ENCODE measurements at regions not wholly inside any gene's neighbourhood (a gene's known extent, or its start where the extent isn't known, plus 50 kb on each side); places are given as distances from the start of the nearest gene placed in this dataset.

DNA sequence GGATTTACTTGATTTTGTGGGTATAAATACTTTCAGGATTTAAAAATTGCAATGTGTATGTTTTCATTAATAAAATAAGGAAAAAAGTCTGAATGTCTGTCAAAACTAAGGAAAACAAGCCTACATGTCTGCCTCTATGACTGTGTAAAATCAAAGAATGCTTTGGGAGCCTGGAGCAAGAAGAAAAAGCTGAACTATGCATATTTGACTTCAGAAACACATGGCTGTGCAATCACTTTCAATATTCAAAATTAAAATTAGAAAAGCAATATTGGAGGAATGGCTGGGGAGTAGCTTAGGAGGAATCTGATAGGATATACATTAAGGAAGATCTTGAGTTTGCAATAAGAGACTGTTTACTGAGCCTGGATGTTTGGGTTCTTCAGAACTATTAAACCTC, 147.1 kb downstream of the ADAM29 start:
- Histone ChIP-seq H3K27me3 (ENCODE audit: control insufficient read depth, insufficient read depth, low read length, poor library complexity, severe bottlenecking) (no peaks in the 10 kb centered on the region), H3K9ac (ENCODE audit: extremely low read depth, low read length, poor library complexity, severe bottlenecking) (no peak overlapping the region), H3K4me3 (ENCODE audit: low read length) (no peak overlapping the region), H3K4me1 (ENCODE audit: control insufficient read depth, insufficient read depth, low read length) (no peaks in the 10 kb centered on the region), H3K36me3 (ENCODE audit: control insufficient read depth, insufficient read depth, low read length) (no peaks in the 10 kb centered on the region), H3K9me3 (ENCODE audit: control insufficient read depth, low read length) (no peaks in the 10 kb centered on the region), H3K27ac (ENCODE audit: low read depth, low read length) (no peak overlapping the region)
- Mint-ChIP-seq H3K4me1 (no peaks in the 10 kb centered on the region), H3K27ac (no peak overlapping the region), H3K4me3 (no peak overlapping the region), H3K36me3 (ENCODE audit: low read depth) (no peaks in the 10 kb centered on the region), H3K9me3 (no peaks in the 10 kb centered on the region), H3K27me3 (ENCODE audit: insufficient read depth) (no peaks in the 10 kb centered on the region)
- TF ChIP-seq, protein P1, sequence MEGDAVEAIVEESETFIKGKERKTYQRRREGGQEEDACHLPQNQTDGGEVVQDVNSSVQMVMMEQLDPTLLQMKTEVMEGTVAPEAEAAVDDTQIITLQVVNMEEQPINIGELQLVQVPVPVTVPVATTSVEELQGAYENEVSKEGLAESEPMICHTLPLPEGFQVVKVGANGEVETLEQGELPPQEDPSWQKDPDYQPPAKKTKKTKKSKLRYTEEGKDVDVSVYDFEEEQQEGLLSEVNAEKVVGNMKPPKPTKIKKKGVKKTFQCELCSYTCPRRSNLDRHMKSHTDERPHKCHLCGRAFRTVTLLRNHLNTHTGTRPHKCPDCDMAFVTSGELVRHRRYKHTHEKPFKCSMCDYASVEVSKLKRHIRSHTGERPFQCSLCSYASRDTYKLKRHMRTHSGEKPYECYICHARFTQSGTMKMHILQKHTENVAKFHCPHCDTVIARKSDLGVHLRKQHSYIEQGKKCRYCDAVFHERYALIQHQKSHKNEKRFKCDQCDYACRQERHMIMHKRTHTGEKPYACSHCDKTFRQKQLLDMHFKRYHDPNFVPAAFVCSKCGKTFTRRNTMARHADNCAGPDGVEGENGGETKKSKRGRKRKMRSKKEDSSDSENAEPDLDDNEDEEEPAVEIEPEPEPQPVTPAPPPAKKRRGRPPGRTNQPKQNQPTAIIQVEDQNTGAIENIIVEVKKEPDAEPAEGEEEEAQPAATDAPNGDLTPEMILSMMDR (conservative IDR thresholded peaks at IDR 0.05) = no peak
- DNase-seq = no peak

DNA sequence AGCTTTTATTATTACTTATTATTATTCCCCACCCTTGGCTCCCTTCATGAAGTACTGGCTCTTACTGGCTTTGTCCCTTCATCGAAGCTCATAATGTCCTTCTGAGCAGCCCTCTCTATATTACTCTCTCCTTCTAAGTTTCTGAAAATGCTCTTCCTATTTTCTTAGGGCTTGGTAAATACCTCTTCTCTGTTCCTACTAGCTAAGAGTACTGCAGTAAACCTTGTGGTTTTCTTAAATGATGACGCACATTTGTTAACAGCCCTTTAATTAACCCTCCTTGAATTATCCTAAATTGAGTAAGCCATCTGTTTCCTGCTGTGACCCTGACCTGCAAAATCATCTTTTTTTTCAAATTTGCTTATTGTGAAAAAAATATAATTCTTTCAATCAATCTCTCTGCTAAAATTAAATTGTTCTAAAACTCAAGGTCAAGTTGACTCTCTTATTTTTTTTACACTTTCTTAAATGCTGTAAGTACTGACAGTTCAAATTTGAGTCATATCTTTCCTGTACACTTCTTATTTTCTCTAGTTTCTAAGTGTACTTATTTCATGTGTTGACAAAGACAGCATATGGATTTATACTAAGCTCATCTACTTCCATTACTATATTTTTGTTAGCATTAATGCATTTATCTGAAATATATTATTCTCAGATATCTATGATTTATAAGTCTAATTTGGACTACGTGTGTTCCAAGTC, 148.9 kb downstream of the ADAM29 start:
- no peaks in the 10 kb centered on the region for H3K36me3 ChIP-seq (ENCODE audit: control insufficient read depth, insufficient read depth, low read length)
- H3K4me3 Mint-ChIP-seq = no peak overlapping the region

DNA sequence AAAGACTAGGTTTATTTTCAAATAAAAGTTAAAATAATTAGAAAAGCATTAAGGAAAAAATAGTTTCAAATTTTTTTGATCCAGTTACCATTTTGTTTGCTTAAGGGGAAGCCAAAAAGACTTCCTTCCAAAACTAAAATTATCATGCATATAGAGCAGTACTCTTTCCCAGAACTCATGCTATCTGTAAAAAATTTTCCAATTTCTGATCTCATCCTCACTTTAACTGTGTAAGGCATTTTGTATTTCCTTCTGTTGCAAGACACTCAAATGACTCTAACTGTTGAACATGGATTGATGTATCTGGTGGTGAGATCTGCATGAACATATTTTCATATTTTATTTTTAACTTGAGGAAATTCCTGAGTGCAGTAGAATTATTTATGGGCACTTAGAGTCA, 150.1 kb downstream of the ADAM29 start:
- H3K4me1 Mint-ChIP-seq = peaks cover 7% of the 10 kb centered on the region
- H3K27me3 Mint-ChIP-seq (ENCODE audit: insufficient read depth) = no peaks in the 10 kb centered on the region
- TF ChIP-seq, protein P1 (conservative IDR thresholded peaks at IDR 0.05) = no peak
- no peak overlapping the region for H3K9ac ChIP-seq (ENCODE audit: extremely low read depth, low read length, poor library complexity, severe bottlenecking)
- no peak overlapping the region for H3K27ac ChIP-seq (ENCODE audit: low read depth, low read length)
- no peaks in the 10 kb centered on the region for H3K4me1 ChIP-seq (ENCODE audit: control insufficient read depth, insufficient read depth, low read length)
- no peaks in the 10 kb centered on the region for H3K9me3 Mint-ChIP-seq
- no peaks in the 10 kb centered on the region for H3K27me3 ChIP-seq (ENCODE audit: control insufficient read depth, insufficient read depth, low read length, poor library complexity, severe bottlenecking)
- H3K4me3 ChIP-seq (ENCODE audit: low read length) = no peak overlapping the region
- no peaks in the 10 kb centered on the region for H3K36me3 ChIP-seq (ENCODE audit: control insufficient read depth, insufficient read depth, low read length)
- H3K36me3 Mint-ChIP-seq (ENCODE audit: low read depth) = no peaks in the 10 kb centered on the region
- no peak overlapping the region for H3K4me3 Mint-ChIP-seq
- H3K9me3 ChIP-seq (ENCODE audit: control insufficient read depth, low read length) = no peaks in the 10 kb centered on the region
- H3K27ac Mint-ChIP-seq = no peak overlapping the region
- no peak for DNase-seq

More for the DNA sequence above, 148.9 kb downstream of the ADAM29 start:
- H3K4me1 ChIP-seq (ENCODE audit: control insufficient read depth, insufficient read depth, low read length) = no peaks in the 10 kb centered on the region
- no peak overlapping the region for H3K4me3 ChIP-seq (ENCODE audit: low read length)
- no peaks in the 10 kb centered on the region for H3K9me3 ChIP-seq (ENCODE audit: control insufficient read depth, low read length)
- 94 to 100% methylated on average over 1 to 3 of the region's 3 CpGs for WGBS, 2 experiments (ENCODE audit: insufficient coverage in 1 of 2, insufficient read length in 1 of 2)
- TF ChIP-seq, protein P1 (conservative IDR thresholded peaks at IDR 0.05) = no peak
- Mint-ChIP-seq H3K36me3 (ENCODE audit: low read depth) (no peaks in the 10 kb centered on the region), H3K27ac (no peak overlapping the region), H3K27me3 (ENCODE audit: insufficient read depth) (no peaks in the 10 kb centered on the region), H3K4me1 (peaks cover 7% of the 10 kb centered on the region), H3K9me3 (no peaks in the 10 kb centered on the region)
- no peaks in the 10 kb centered on the region for H3K27me3 ChIP-seq (ENCODE audit: control insufficient read depth, insufficient read depth, low read length, poor library complexity, severe bottlenecking)
- no peak overlapping the region for H3K27ac ChIP-seq (ENCODE audit: low read depth, low read length)
- no peak overlapping the region for H3K9ac ChIP-seq (ENCODE audit: extremely low read depth, low read length, poor library complexity, severe bottlenecking)
- DNase-seq = no peak

Measured in endodermal cell (in vitro differentiated cells).